Suprapubic skin (tissue), 4 donors: ENCODE measurements at regions not wholly inside any gene's neighbourhood (a gene's known extent, or its start where the extent isn't known, plus 50 kb on each side); places are given as distances from the start of the nearest gene placed in this dataset.

Experiments used
- DNase-seq, 2 donors: peaks; one replicate each; pipeline ENCODE4 v3.0.0-alpha.2; 2019; ENCODE audit warnings: low spot score in 2 of 2
- H3K27ac ChIP-seq: fragments of 200-600 bp; sonication (generic); one replicate; pipeline ENCODE4 v1.5.1; 2019
- H3K27me3 ChIP-seq: fragments of 200-600 bp; sonication (generic); one replicate; pipeline ENCODE4 v1.5.1; 2019
- H3K36me3 ChIP-seq: fragments of 200-600 bp; sonication (generic); one replicate; pipeline ENCODE4 v1.5.1; 2019
- H3K4me1 ChIP-seq: fragments of 200-600 bp; sonication (generic); one replicate; pipeline ENCODE4 v1.5.1; 2019
- H3K4me3 ChIP-seq: fragments of 200-600 bp; sonication (generic); one replicate; pipeline ENCODE4 v1.5.1; 2019; ENCODE audit warnings: mild to moderate bottlenecking
- H3K9me3 ChIP-seq: fragments of 200-600 bp; sonication (generic); one replicate; pipeline ENCODE4 v1.5.1; 2019
- CTCF ChIP-seq, 2 donors: fragments of 200-600 bp in 1 of 2; fragments of 450-650 bp in 1 of 2; sonication (generic) in 1 of 2; IDR thresholded peaks; one replicate each; pipeline ENCODE4 v1.5.1; 2016 to 2019; ENCODE audit warnings: antibody characterized with exemption in 2 of 2, mild to moderate bottlenecking in 1 of 2, moderate library complexity in 1 of 2
- EP300 ChIP-seq: sonication (generic); formaldehyde crosslinking; IDR thresholded peaks from one replicate; pipeline ENCODE4 v1.6.1; 2017; ENCODE audit warnings: antibody characterized with exemption
- POLR2A ChIP-seq, 2 donors: fragments of 450-650 bp; IDR thresholded peaks; one replicate each; pipeline ENCODE4 v1.6.1; 2017; ENCODE audit warnings: antibody characterized with exemption in 2 of 2, mild to moderate bottlenecking in 2 of 2, moderate library complexity in 2 of 2
- POLR2AphosphoS5 ChIP-seq, 3 donors: sonication (generic); formaldehyde crosslinking; IDR thresholded peaks; one replicate each; pipeline ENCODE4 v1.6.1; 2017; ENCODE audit warnings: antibody characterized with exemption in 3 of 3
- WGBS: methylation state at CpG from one replicate; pipeline ENCODE4 v1.1.5; 2018; 5-methylcytosine and 5-hydroxymethylcytosine counted together

- no peak overlapping the region for H3K27ac ChIP-seq
- peaks cover 8% of the 10 kb centered on the region for H3K9me3 ChIP-seq
- H3K27me3 ChIP-seq: no peaks in the 10 kb centered on the region
- TF ChIP-seq POLR2A (IDR thresholded peaks at IDR 0.05) (no peak), CTCF (IDR thresholded peaks at IDR 0.05) (no peak), POLR2AphosphoS5 (IDR thresholded peaks at IDR 0.05) (no peak), EP300 (no peak)
- no peak for DNase-seq
- H3K4me1 ChIP-seq: no peaks in the 10 kb centered on the region
- 0% methylated on average over 1 of the region's 1 CpG for WGBS
- H3K4me3 ChIP-seq: no peak overlapping the region
- H3K36me3 ChIP-seq: no peaks in the 10 kb centered on the region
Observed at GRCh38 chr2:4130651-4131050, 427.3 kb downstream of the DCDC2C start.

GRCh38 chr2:4134551-4135550 is 431.5 kb downstream of the DCDC2C start:
- no peak overlapping the region for H3K4me3 ChIP-seq
- no peak overlapping the region for H3K27ac ChIP-seq
- peaks cover 15% of the 10 kb centered on the region for H3K9me3 ChIP-seq
- H3K36me3 ChIP-seq: no peaks in the 10 kb centered on the region
- TF ChIP-seq POLR2AphosphoS5 (IDR thresholded peaks at IDR 0.05) (no peak), CTCF (IDR thresholded peaks at IDR 0.05) (no peak), EP300 (no peak), POLR2A (IDR thresholded peaks at IDR 0.05) (no peak)
- no peaks in the 10 kb centered on the region for H3K27me3 ChIP-seq
- no peaks in the 10 kb centered on the region for H3K4me1 ChIP-seq
- DNase-seq: no peak
- WGBS: 49% methylated on average over 8 of the region's 8 CpGs

- peaks cover 15% of the 10 kb centered on the region for H3K9me3 ChIP-seq
- DNase-seq: no peak
- 75% methylated on average over 14 of the region's 14 CpGs for WGBS
- H3K27me3 ChIP-seq: no peaks in the 10 kb centered on the region
- no peaks in the 10 kb centered on the region for H3K4me1 ChIP-seq
- H3K27ac ChIP-seq: no peak overlapping the region
- H3K36me3 ChIP-seq: no peaks in the 10 kb centered on the region
- TF ChIP-seq POLR2AphosphoS5 (IDR thresholded peaks at IDR 0.05) (no peak), EP300 (no peak), POLR2A (IDR thresholded peaks at IDR 0.05) (no peak), CTCF (IDR thresholded peaks at IDR 0.05) (no peak)
- no peak overlapping the region for H3K4me3 ChIP-seq
Observed at GRCh38 chr2:4135765-4136164, 432.4 kb downstream of the DCDC2C start.

- Histone ChIP-seq H3K4me1 (no peaks in the 10 kb centered on the region), H3K36me3 (no peaks in the 10 kb centered on the region), H3K9me3 (peaks cover 8% of the 10 kb centered on the region), H3K27ac (no peak overlapping the region), H3K4me3 (no peak overlapping the region), H3K27me3 (no peaks in the 10 kb centered on the region)
- no peak for DNase-seq
- 94% methylated on average over 6 of the region's 6 CpGs for WGBS
- TF ChIP-seq POLR2A (IDR thresholded peaks at IDR 0.05) (no peak), CTCF (IDR thresholded peaks at IDR 0.05) (no peak), POLR2AphosphoS5 (IDR thresholded peaks at IDR 0.05) (no peak), EP300 (no peak)
Observed at GRCh38 chr2:4139316-4139715, 435.9 kb downstream of the DCDC2C start.

GRCh38 chr2:4139731-4140130 is 436.4 kb downstream of the DCDC2C start:
- no peak overlapping the region for H3K4me3 ChIP-seq
- H3K27ac ChIP-seq: no peak overlapping the region
- TF ChIP-seq EP300: no peak
- no peak for TF ChIP-seq CTCF (IDR thresholded peaks at IDR 0.05)
- TF ChIP-seq POLR2AphosphoS5 (IDR thresholded peaks at IDR 0.05): no peak
- no peak for TF ChIP-seq POLR2A (IDR thresholded peaks at IDR 0.05)
- no peaks in the 10 kb centered on the region for H3K36me3 ChIP-seq
- DNase-seq: no peak
- peaks cover 8% of the 10 kb centered on the region for H3K9me3 ChIP-seq
- no peaks in the 10 kb centered on the region for H3K27me3 ChIP-seq
- H3K4me1 ChIP-seq: no peaks in the 10 kb centered on the region
- 58% methylated on average over 1 of the region's 1 CpG for WGBS
